Astrocyte (in vitro differentiated cells and primary cell): ENCODE measurements at regions not wholly inside any gene's neighbourhood (a gene's known extent, or its start where the extent isn't known, plus 50 kb on each side); places are given as distances from the start of the nearest gene placed in this dataset.

Experiments
- DNase-seq: peaks from one replicate; pipeline ENCODE4 v3.0.0-alpha.2; 2010; ENCODE audit warnings: low read depth
- FAIRE-seq: peaks from 2 replicates; lab custom pipeline; 2011; peaks lifted over from hg19 to GRCh38; lab: Jason Lieb, UNC
- H2AFZ ChIP-seq: 2 replicates; pipeline ENCODE4 v1.6.0; 2012; ENCODE audit warnings: low read depth, low read length, inconsistent platforms
- H3K27ac ChIP-seq: 2 replicates; pipeline ENCODE4 v1.5.1; 2011; ENCODE audit warnings: low read depth, low read length, inconsistent platforms
- H3K27me3 ChIP-seq: 2 replicates; pipeline ENCODE4 v1.6.0; 2011; ENCODE audit warnings: low read length, inconsistent platforms; ENCODE audit not compliant: insufficient read depth
- H3K36me3 ChIP-seq: 2 replicates; pipeline ENCODE4 v1.5.1; 2011; ENCODE audit warnings: low read length, inconsistent platforms; ENCODE audit not compliant: insufficient read depth
- H3K4me1 ChIP-seq: 2 replicates; pipeline ENCODE4 v1.5.1; 2011; ENCODE audit warnings: low read length, inconsistent platforms; ENCODE audit not compliant: insufficient read depth
- H3K4me2 ChIP-seq: 2 replicates; pipeline ENCODE4 v1.6.0; 2012; ENCODE audit warnings: low read length, inconsistent platforms
- H3K4me3 ChIP-seq: 2 replicates; pipeline ENCODE4 v1.5.1; 2011; ENCODE audit warnings: low read depth, mild to moderate bottlenecking, low read length, inconsistent platforms; ENCODE audit not compliant: insufficient read depth
- H3K79me2 ChIP-seq: 2 replicates; pipeline ENCODE4 v1.6.0; 2012; ENCODE audit warnings: mild to moderate bottlenecking, low read length, inconsistent platforms; ENCODE audit not compliant: insufficient read depth
- H3K9ac ChIP-seq: 2 replicates; pipeline ENCODE4 v1.6.0; 2012; ENCODE audit warnings: mild to moderate bottlenecking, low read length, inconsistent platforms
- H3K9me3 ChIP-seq: 2 replicates; pipeline ENCODE4 v1.5.1; 2012; ENCODE audit warnings: low read depth, mild to moderate bottlenecking, low read length, inconsistent platforms; ENCODE audit not compliant: insufficient read depth
- H4K20me1 ChIP-seq: 2 replicates; pipeline ENCODE4 v1.6.0; 2012; ENCODE audit warnings: low read length, inconsistent platforms; ENCODE audit not compliant: insufficient read depth
- H3K27ac Mint-ChIP-seq: one replicate; pipeline ENCODE4 v1.8.0; 2021; ENCODE audit warnings: mild to moderate bottlenecking, mixed read lengths; ENCODE audit not compliant: unreplicated experiment
- H3K27me3 Mint-ChIP-seq: one replicate; pipeline ENCODE4 v1.8.0; 2021; ENCODE audit warnings: low read depth, mixed read lengths; ENCODE audit not compliant: unreplicated experiment
- H3K36me3 Mint-ChIP-seq: one replicate; pipeline ENCODE4 v1.8.0; 2021; ENCODE audit warnings: low read depth, mixed read lengths; ENCODE audit not compliant: unreplicated experiment
- H3K4me1 Mint-ChIP-seq: one replicate; pipeline ENCODE4 v1.8.0; 2021; ENCODE audit warnings: low read depth, mixed read lengths; ENCODE audit not compliant: unreplicated experiment
- H3K4me3 Mint-ChIP-seq: one replicate; pipeline ENCODE4 v1.8.0; 2021; ENCODE audit warnings: mild to moderate bottlenecking, moderate library complexity, mixed read lengths; ENCODE audit not compliant: unreplicated experiment
- H3K9me3 Mint-ChIP-seq: one replicate; pipeline ENCODE4 v1.8.0; 2021; ENCODE audit warnings: mild to moderate bottlenecking, mixed read lengths; ENCODE audit not compliant: unreplicated experiment
- EZH2 ChIP-seq: IDR thresholded peaks from 2 replicates; pipeline ENCODE4 v1.6.1; 2012; ENCODE audit warnings: mild to moderate bottlenecking, low read length, inconsistent platforms; ENCODE audit not compliant: insufficient read depth
- TF ChIP-seq, protein P1 (sequence below): IDR thresholded peaks from 2 replicates; pipeline ENCODE4 v1.5.1; 2011; ENCODE audit warnings: low read depth, mild to moderate bottlenecking, inconsistent platforms, low read length, moderate library complexity; ENCODE audit not compliant: insufficient read depth

DNA sequence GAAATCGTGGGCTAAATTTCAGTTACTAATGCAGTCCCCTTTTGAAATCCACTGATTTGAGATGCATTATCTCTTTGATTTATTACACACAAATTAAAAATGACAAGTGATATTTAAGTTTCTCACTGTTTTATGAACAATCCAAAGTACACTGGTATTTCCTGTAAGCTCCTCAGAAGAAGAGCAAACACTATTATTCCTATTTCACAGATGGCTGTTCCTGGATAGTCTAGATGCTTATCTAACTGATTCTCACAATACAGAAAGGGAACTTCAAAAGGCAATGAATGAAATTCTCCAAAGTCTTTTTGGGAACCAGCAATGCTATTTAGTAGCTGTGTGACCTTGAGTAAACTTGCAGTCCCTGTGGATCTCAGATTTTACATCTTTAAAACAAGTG is 404.7 kb upstream of the DAB2 start:
- FAIRE-seq = peak; percentile 37
- no peaks in the 10 kb centered on the region for H3K9me3 ChIP-seq
- no peak overlapping the region for H3K4me3 ChIP-seq

DNA sequence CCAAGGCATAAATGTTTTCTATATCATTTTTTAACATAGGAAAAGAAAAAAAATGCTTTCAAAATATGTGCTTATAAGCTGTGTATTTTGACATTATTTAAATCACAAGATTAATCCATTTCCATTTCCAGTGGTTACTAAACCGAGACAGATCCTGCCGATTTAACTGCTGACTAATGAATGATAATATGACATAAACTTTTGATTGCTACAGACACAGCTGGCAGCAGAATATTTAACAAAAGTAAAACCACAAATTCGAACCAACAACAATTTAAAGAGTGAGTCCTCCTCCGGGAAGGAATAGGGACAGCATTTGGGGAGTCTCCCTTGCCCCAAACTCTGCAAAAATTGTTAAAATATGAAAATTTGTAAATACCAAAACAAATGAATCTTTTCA is 401.3 kb upstream of the DAB2 start:
- TF ChIP-seq, protein P1, sequence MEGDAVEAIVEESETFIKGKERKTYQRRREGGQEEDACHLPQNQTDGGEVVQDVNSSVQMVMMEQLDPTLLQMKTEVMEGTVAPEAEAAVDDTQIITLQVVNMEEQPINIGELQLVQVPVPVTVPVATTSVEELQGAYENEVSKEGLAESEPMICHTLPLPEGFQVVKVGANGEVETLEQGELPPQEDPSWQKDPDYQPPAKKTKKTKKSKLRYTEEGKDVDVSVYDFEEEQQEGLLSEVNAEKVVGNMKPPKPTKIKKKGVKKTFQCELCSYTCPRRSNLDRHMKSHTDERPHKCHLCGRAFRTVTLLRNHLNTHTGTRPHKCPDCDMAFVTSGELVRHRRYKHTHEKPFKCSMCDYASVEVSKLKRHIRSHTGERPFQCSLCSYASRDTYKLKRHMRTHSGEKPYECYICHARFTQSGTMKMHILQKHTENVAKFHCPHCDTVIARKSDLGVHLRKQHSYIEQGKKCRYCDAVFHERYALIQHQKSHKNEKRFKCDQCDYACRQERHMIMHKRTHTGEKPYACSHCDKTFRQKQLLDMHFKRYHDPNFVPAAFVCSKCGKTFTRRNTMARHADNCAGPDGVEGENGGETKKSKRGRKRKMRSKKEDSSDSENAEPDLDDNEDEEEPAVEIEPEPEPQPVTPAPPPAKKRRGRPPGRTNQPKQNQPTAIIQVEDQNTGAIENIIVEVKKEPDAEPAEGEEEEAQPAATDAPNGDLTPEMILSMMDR = no peak
- TF ChIP-seq EZH2 = no peak
- Mint-ChIP-seq H3K4me3 (no peak overlapping the region), H3K4me1 (no peaks in the 10 kb centered on the region), H3K27me3 (no peaks in the 10 kb centered on the region), H3K27ac (no peak overlapping the region), H3K9me3 (no peaks in the 10 kb centered on the region), H3K36me3 (no peaks in the 10 kb centered on the region)
- Histone ChIP-seq H3K4me2 (no peak overlapping the region), H4K20me1 (no peaks in the 10 kb centered on the region), H3K4me1 (no peaks in the 10 kb centered on the region), H3K79me2 (no peaks in the 10 kb centered on the region), H2AFZ (no peak overlapping the region), H3K9me3 (no peaks in the 10 kb centered on the region), H3K27me3 (no peaks in the 10 kb centered on the region), H3K27ac (no peak overlapping the region), H3K9ac (no peak overlapping the region), H3K36me3 (no peaks in the 10 kb centered on the region), H3K4me3 (no peak overlapping the region)
- DNase-seq (no peak), FAIRE-seq (no peak)

More for the DNA sequence above, 404.7 kb upstream of the DAB2 start:
- Histone ChIP-seq H3K36me3 (no peaks in the 10 kb centered on the region), H3K4me1 (no peaks in the 10 kb centered on the region), H3K4me2 (no peak overlapping the region), H3K27ac (no peak overlapping the region), H3K79me2 (no peaks in the 10 kb centered on the region), H3K27me3 (no peaks in the 10 kb centered on the region), H2AFZ (no peak overlapping the region), H3K9ac (no peak overlapping the region), H4K20me1 (no peaks in the 10 kb centered on the region)
- Mint-ChIP-seq H3K9me3 (no peaks in the 10 kb centered on the region), H3K4me1 (no peaks in the 10 kb centered on the region), H3K4me3 (no peak overlapping the region), H3K36me3 (no peaks in the 10 kb centered on the region), H3K27me3 (no peaks in the 10 kb centered on the region), H3K27ac (no peak overlapping the region)
- no peak for TF ChIP-seq EZH2
- TF ChIP-seq, protein P1 = no peak
- DNase-seq = no peak

DNA sequence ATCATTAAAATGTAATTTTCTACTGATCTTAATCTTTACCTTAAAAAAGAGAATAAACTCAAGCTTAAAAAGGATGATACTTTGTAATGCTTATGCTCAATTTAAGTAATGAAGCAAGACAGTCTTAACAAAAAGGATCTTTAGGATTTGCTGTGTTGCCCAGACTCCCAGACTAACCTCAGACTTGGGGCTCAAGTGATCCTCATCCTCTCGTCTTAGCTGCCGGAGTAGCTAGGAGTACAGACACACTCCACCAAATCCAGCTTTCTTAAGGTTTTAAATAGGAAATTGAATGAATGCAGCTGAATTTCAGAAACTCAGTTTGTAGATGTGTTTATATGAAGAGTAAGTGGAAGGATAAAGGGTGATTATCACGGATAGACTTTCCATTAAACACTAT is 400.5 kb upstream of the DAB2 start:
- no peaks in the 10 kb centered on the region for H3K36me3 Mint-ChIP-seq
- H3K27ac ChIP-seq = no peak overlapping the region
- no peaks in the 10 kb centered on the region for H3K27me3 ChIP-seq
- H3K4me1 Mint-ChIP-seq = no peaks in the 10 kb centered on the region
- H3K27ac Mint-ChIP-seq = no peak overlapping the region
- H3K9me3 Mint-ChIP-seq = no peaks in the 10 kb centered on the region
- H2AFZ ChIP-seq = no peak overlapping the region
- H3K9ac ChIP-seq = no peak overlapping the region
- H3K79me2 ChIP-seq = no peaks in the 10 kb centered on the region
- H3K36me3 ChIP-seq = no peaks in the 10 kb centered on the region
- TF ChIP-seq, protein P1 = no peak
- no peak for TF ChIP-seq EZH2
- DNase-seq (no peak), FAIRE-seq (no peak)
- no peaks in the 10 kb centered on the region for H4K20me1 ChIP-seq
- H3K9me3 ChIP-seq = no peaks in the 10 kb centered on the region
- no peak overlapping the region for H3K4me2 ChIP-seq
- H3K4me3 Mint-ChIP-seq = no peak overlapping the region
- H3K4me1 ChIP-seq = no peaks in the 10 kb centered on the region
- H3K27me3 Mint-ChIP-seq = no peaks in the 10 kb centered on the region
- no peak overlapping the region for H3K4me3 ChIP-seq
